Small intestine (tissue), 7 donors: ENCODE measurements at regions not wholly inside any gene's neighbourhood (a gene's known extent, or its start where the extent isn't known, plus 50 kb on each side); places are given as distances from the start of the nearest gene placed in this dataset.

Source experiments
- DNase-seq, 2 donors: peaks; one replicate each; pipeline versions ENCODE4 v3.0.0 to v3.0.0-alpha.2; 2013
- FAIRE-seq: peaks from 2 replicates; lab custom pipeline; 2012; peaks lifted over from hg19 to GRCh38; lab: Jason Lieb, UNC
- H3K27ac ChIP-seq, 3 donors: one replicate each; pipeline ENCODE4 v1.5.1; 2013; ENCODE audit warnings: low read length in 2 of 3, mild to moderate bottlenecking in 2 of 3, control low read depth in 1 of 3, inconsistent platforms in 1 of 3, low read depth in 1 of 3, moderate library complexity in 1 of 3
- H3K27me3 ChIP-seq, 3 donors: one replicate each; pipeline ENCODE4 v1.6.1; 2013; ENCODE audit warnings: low read length in 3 of 3, inconsistent platforms in 1 of 3; ENCODE audit not compliant: control insufficient read depth in 3 of 3, insufficient read depth in 3 of 3
- H3K36me3 ChIP-seq, 3 donors: one replicate each; pipeline ENCODE4 v1.6.1; 2013; ENCODE audit warnings: low read length in 3 of 3, inconsistent platforms in 1 of 3, low read depth in 1 of 3, mild to moderate bottlenecking in 1 of 3, moderate library complexity in 1 of 3; ENCODE audit not compliant: control insufficient read depth in 3 of 3, insufficient read depth in 2 of 3
- H3K4me1 ChIP-seq, 3 donors: one replicate each; pipeline ENCODE4 v1.6.1; 2013; ENCODE audit warnings: low read length in 2 of 3, inconsistent platforms in 1 of 3, low read depth in 1 of 3, mild to moderate bottlenecking in 1 of 3, moderate library complexity in 1 of 3; ENCODE audit not compliant: control insufficient read depth in 3 of 3, insufficient read depth in 2 of 3
- H3K4me3 ChIP-seq, 3 donors: one replicate each; pipeline ENCODE4 v1.5.1; 2013; ENCODE audit warnings: low read length in 3 of 3, control low read depth in 1 of 3, inconsistent platforms in 1 of 3, low read depth in 1 of 3, mild to moderate bottlenecking in 1 of 3, moderate library complexity in 1 of 3
- H3K9me3 ChIP-seq, 2 donors: one replicate each; pipeline ENCODE4 v1.6.1; 2013; ENCODE audit warnings: low read depth in 1 of 2, low read length in 1 of 2; ENCODE audit not compliant: control insufficient read depth in 2 of 2, insufficient read depth in 1 of 2
- WGBS, 3 donors: extraction: QIAGEN DNeasy Blood & Tissue Kit; methylation state at CpG; one replicate each; pipeline ENCODE4 v1.1.7; 2013; 5-methylcytosine and 5-hydroxymethylcytosine counted together
- donor health status: healthy with polysubstance abuse.
- donor health status: control.
- donor health status: control.
- donor health status: Bipolar disorder and iron deficiency.
- donor health status: healthy.

- no peaks in the 10 kb centered on the region for H3K4me1 ChIP-seq
- 77 to 86% (median 82%) methylated on average over 13 of the region's 13 CpGs for WGBS, 3 donors
- H3K36me3 ChIP-seq, result no peaks in the 10 kb centered on the region
- DNase-seq, result no peak
- H3K9me3 ChIP-seq, result no peaks in the 10 kb centered on the region
- no peak overlapping the region for H3K4me3 ChIP-seq
- H3K27ac ChIP-seq, result no peak overlapping the region
- H3K27me3 ChIP-seq, result no peaks in the 10 kb centered on the region
- FAIRE-seq, result no peak
These were observed 527.8 kb downstream of the BRD1 start for GRCh38 chr22:49299821-49300231.

DNA sequence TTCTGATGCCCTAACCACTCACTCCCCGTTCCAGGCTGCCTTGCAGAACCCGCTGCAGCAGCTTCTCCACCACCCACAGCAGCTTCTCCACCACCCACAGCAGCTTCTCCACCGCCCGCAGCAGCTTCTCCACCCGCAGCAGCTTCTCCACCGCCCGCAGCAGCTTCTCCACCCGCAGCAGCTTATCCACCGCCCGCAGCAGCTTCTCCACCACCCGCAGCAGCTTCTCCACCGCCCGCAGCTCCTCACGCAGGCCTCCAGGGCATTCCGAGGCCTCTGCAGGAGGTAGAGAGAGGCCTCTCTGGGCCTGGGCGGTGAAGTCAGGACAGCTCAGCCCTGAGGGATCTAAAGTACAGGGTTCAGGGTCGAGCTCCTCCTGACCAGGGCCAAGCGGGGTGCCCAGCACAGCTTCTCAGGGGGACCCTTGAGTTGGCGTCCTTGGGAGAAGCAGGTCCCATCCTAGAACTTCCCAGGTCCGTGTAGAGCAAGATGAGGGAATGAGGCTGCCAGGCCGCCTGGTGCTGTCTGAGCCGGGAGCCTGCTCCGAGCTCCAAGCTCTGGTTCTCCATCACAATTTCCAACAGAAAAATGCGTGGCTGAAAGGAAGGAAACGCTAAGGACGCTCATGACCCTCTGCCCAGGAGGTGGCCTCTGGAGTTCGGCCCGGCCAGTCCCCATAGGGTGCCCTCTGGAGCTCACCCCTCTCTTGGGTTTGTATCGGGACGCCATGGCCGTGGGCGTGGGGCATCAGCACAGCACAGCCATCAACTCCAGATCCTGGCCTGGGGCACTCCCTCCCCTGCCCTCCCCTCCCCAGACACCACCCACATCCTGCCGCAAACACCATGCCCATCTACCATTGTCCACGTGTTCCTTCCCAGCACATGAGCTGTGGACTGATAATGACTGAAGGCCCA, 528.6 kb downstream of the BRD1 start:
- no peak overlapping the region for H3K4me3 ChIP-seq
- WGBS, 3 donors, result 84 to 87% (median 84%) methylated on average over 31 to 34 of the region's 34 CpGs
- no peaks in the 10 kb centered on the region for H3K27me3 ChIP-seq
- H3K27ac ChIP-seq, result no peak overlapping the region
- no peak for DNase-seq
- no peaks in the 10 kb centered on the region for H3K4me1 ChIP-seq
- H3K36me3 ChIP-seq, result no peaks in the 10 kb centered on the region
- FAIRE-seq, result no peak
- H3K9me3 ChIP-seq, result no peaks in the 10 kb centered on the region

DNA sequence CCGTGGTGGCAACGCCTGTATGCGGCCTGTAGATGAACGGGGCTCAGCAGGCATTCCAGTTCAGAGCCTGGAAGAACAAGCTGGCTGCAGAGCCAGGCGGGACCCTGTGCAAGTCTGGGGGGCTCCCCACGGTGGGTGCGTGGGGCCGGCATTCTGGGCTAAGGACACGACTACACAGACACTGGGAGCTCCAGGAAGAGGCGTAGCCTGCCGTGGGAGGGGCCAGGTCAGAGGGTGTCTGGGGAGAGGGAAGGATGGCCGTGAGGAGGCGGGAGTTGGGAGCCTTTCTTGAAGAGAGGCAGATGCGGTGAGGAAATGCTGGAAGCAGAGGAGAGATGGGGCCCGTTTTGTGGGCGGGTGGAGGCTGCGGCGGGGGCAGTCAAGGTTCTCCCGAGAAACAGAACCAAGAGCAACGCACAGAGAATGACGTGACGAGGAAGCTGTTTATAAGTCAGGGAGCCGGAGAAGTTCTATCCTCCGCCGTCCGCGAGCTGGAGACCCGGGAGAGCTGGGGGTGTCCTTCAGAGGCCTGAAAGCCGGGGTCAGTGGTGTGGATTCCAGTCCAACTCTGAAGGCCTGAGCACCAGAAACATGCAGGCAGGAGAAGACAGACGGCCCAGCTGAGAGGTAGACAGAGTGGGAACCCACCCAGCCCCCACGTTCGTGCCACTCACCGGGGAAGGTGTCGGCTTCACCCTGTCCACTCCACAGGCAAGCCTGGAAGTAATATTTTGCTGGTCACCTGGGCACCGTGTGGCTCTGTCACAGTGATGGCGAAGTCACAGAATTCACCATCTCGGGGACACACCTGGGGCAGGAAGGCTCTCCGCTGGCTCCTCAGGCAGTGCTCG, 529.6 kb downstream of the BRD1 start:
- no peaks in the 10 kb centered on the region for H3K4me1 ChIP-seq
- H3K9me3 ChIP-seq, result no peaks in the 10 kb centered on the region
- FAIRE-seq (no peak), DNase-seq (no peak)
- no peak overlapping the region for H3K4me3 ChIP-seq
- H3K27me3 ChIP-seq, result no peaks in the 10 kb centered on the region
- H3K27ac ChIP-seq, result no peak overlapping the region
- no peaks in the 10 kb centered on the region for H3K36me3 ChIP-seq
- 70 to 80% (median 73%) methylated on average over 37 to 39 of the region's 39 CpGs for WGBS, 3 donors

DNA sequence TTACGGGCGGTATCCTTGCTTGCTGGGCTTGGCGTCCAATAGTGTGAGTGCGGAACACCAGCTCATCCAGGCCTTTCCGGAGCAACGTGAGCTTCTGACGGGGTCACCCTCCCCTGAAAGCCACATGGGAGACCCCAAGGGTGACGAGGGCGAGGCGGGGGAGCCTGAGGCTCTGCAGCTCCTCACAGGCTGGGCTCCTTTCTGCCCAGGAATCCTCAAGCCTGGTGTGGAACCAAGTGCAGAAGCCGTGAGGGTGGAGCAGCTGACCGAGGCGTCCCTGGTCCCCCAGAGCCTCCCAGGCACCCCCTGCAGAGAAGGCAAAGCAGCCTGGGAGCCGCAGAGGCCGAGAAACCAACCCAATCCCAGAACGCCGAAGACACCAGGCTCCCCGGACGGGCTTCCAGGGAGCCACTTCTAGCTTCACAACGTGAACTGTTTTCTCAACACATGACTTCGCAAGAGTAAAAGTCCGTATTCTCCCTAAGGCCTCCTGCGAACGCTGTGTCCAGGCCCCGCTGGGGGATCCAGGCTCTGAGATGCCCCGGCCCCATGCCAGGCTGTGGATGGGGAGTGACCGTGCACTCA, 530.3 kb downstream of the BRD1 start:
- Histone ChIP-seq H3K4me3 (no peak overlapping the region), H3K27ac (no peak overlapping the region), H3K27me3 (no peaks in the 10 kb centered on the region), H3K36me3 (no peaks in the 10 kb centered on the region), H3K4me1 (no peaks in the 10 kb centered on the region), H3K9me3 (no peaks in the 10 kb centered on the region)
- 80 to 86% (median 83%) methylated on average over 27 of the region's 27 CpGs for WGBS, 3 donors
- FAIRE-seq (no peak), DNase-seq (no peak)

- FAIRE-seq, result no peak
- DNase-seq, result no peak
- Histone ChIP-seq H3K4me1 (no peaks in the 10 kb centered on the region), H3K9me3 (no peaks in the 10 kb centered on the region), H3K27me3 (no peaks in the 10 kb centered on the region), H3K27ac (no peak overlapping the region), H3K36me3 (no peaks in the 10 kb centered on the region), H3K4me3 (no peak overlapping the region)
- WGBS, 3 donors, result 78 to 83% (median 79%) methylated on average over 11 of the region's 11 CpGs
These were observed 531.1 kb downstream of the BRD1 start for GRCh38 chr22:49296561-49296960.

GRCh38 chr22:49295851-49296560, 531.7 kb downstream of the BRD1 start:
- H3K36me3 ChIP-seq, result no peaks in the 10 kb centered on the region
- FAIRE-seq (no peak), DNase-seq (no peak)
- no peaks in the 10 kb centered on the region for H3K4me1 ChIP-seq
- no peak overlapping the region for H3K4me3 ChIP-seq
- H3K27me3 ChIP-seq, result peaks cover 0 to 3% (median 0%) of the 10 kb centered on the region in 3 donors
- H3K27ac ChIP-seq, result no peak overlapping the region
- WGBS, 3 donors, result 74 to 86% (median 81%) methylated on average over 16 to 18 of the region's 18 CpGs
- no peaks in the 10 kb centered on the region for H3K9me3 ChIP-seq

DNA sequence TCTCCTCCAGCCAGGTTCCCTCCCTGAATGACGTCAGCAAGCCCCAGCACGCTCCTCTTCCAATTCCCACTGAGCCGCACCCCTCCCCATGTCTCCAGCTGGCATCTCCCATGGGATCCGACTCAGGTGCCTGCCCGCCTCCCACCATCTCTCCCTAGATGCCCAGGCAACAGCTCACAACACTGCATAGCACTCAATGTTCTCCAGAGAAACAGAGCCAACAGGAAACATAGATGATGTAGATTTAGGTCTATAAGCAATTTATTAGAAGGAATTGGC, 532.3 kb downstream of the BRD1 start:
- DNase-seq, result no peak
- no peak for FAIRE-seq
- Histone ChIP-seq H3K27ac (no peak overlapping the region), H3K27me3 (peaks cover 0 to 3% (median 0%) of the 10 kb centered on the region in 3 donors), H3K9me3 (no peaks in the 10 kb centered on the region), H3K36me3 (no peaks in the 10 kb centered on the region), H3K4me1 (no peaks in the 10 kb centered on the region), H3K4me3 (no peak overlapping the region)
- WGBS, 3 donors, result 69 to 89% (median 83%) methylated on average over 5 of the region's 5 CpGs
